ENCODE measurements at regions not wholly inside any gene's neighbourhood (a gene's known extent, or its start where the extent isn't known, plus 50 kb on each side); places are given as distances from the start of the nearest gene placed in this dataset.

DNA sequence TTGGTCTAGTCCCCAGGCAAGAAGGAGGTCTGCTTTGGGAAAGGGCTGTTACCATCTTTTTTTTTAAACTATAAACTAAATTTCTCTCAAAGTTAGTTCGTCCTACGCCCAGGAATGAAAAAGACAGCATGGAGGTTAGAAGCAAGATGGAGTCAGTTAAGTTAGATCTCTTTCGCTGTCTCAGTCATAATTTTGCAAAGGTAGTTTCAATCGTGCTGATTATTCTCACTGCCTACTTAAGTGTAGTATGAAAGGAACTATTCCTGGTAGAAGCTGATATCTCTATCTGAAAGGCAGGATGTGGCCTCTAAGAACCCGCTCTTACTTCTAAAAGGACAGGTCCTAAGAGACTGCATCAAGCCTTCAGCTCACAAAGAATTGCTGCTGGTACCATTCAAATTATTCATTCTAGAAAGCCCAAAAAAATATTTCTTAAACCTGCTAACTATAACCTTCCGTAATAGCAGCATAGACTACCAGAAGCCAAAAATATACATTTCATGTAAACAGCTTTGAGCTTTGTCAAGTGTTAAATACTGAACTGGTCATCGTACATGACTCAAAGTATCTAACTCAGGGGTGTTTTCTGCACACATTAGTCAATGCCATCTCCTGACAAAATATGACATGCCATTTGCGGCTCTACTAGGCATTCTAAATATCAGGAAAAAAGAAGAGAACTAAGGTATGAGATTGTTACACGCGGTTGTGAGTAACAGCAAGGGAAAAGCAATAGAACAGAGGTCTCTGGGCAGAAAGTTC, 96.0 kb upstream of the CCDC80 start:
- DNase-seq: no peak
- H3K36me3 ChIP-seq: no peaks in the 10 kb centered on the region
- H3K27ac ChIP-seq: peak overlapping the region in 1 of 2 donors; percentile 46
- TF ChIP-seq, protein P1, sequence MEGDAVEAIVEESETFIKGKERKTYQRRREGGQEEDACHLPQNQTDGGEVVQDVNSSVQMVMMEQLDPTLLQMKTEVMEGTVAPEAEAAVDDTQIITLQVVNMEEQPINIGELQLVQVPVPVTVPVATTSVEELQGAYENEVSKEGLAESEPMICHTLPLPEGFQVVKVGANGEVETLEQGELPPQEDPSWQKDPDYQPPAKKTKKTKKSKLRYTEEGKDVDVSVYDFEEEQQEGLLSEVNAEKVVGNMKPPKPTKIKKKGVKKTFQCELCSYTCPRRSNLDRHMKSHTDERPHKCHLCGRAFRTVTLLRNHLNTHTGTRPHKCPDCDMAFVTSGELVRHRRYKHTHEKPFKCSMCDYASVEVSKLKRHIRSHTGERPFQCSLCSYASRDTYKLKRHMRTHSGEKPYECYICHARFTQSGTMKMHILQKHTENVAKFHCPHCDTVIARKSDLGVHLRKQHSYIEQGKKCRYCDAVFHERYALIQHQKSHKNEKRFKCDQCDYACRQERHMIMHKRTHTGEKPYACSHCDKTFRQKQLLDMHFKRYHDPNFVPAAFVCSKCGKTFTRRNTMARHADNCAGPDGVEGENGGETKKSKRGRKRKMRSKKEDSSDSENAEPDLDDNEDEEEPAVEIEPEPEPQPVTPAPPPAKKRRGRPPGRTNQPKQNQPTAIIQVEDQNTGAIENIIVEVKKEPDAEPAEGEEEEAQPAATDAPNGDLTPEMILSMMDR (IDR thresholded peaks at IDR 0.05): no peak
- TF ChIP-seq POLR2A (IDR thresholded peaks at IDR 0.05): no peak
- peaks cover 0 to 4% of the 10 kb centered on the region in 2 donors for H3K4me1 ChIP-seq
- no peak overlapping the region for H3K4me3 ChIP-seq
- no peaks in the 10 kb centered on the region for H3K9me3 ChIP-seq
- intact Hi-C loops (cut with DNase I; ENCODE audit: low total_unique reads): loop anchor here (10.0 kb wide), 1 partner anchor 248 kb away; no protein-coding TSS in a partner anchor
- no peaks in the 10 kb centered on the region for H3K27me3 ChIP-seq

DNA sequence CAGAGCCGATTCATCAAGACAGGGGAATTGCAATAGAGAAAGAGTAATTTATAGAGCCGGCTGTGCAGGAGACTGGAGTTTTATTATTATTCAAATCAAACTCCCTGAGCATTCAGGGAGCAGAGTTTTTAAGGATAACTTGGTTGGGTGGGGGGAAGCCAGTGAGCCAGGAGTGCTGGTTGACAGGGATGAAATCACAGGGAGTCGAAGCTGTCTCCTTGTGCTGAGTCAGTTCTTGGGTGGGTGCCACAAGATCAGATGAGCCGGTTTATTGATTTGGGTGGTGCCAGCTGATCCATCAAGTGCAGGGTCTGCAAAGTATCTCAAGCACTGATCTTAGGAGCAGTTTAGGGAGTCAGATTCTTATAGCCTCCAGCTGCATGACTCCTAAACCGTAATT, 95.4 kb upstream of the CCDC80 start:
- TF ChIP-seq, protein P1 (IDR thresholded peaks at IDR 0.05): no peak
- TF ChIP-seq POLR2A (IDR thresholded peaks at IDR 0.05): no peak
- DNase-seq: peak in 1 of 2 donors; percentile 20
- intact Hi-C loops (cut with DNase I; ENCODE audit: low total_unique reads): loop anchor here (10.0 kb wide), 1 partner anchor 248 kb away; no protein-coding TSS in a partner anchor
- Histone ChIP-seq H3K27ac (peak overlapping the region in 1 of 2 donors; percentile 46), H3K36me3 (no peaks in the 10 kb centered on the region), H3K9me3 (no peaks in the 10 kb centered on the region), H3K27me3 (no peaks in the 10 kb centered on the region), H3K4me1 (peaks cover 0 to 1% of the 10 kb centered on the region in 2 donors), H3K4me3 (no peak overlapping the region)

DNA sequence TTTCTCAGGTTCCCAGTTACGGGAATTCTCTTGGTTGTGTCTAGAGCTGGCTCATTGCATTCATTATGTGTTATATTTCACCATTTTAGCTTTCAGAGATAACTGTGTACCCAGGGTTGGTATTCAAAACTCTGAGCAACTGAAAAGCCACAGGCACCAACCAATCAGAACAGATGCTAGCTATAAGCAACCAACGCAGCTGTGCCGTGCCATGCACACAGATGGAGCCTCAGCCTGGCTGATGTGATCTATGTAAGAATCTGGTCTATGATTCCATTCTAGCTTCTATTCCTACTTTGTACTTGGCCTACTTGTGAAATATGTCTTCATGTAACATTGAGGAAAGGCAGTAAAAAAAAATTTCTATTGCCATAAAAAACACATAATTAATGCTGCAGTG, 95.0 kb upstream of the CCDC80 start:
- no peaks in the 10 kb centered on the region for H3K36me3 ChIP-seq
- no peak overlapping the region for H3K4me3 ChIP-seq
- H3K4me1 ChIP-seq: no peaks in the 10 kb centered on the region
- no peak for DNase-seq
- peak overlapping the region in 1 of 2 donors; percentile 46 for H3K27ac ChIP-seq
- H3K9me3 ChIP-seq: no peaks in the 10 kb centered on the region
- intact Hi-C loops (cut with DNase I; ENCODE audit: low total_unique reads): loop anchor here (10.0 kb wide), 1 partner anchor 249 kb away; no protein-coding TSS in a partner anchor
- TF ChIP-seq, protein P1 (IDR thresholded peaks at IDR 0.05): no peak
- H3K27me3 ChIP-seq: no peaks in the 10 kb centered on the region

DNA sequence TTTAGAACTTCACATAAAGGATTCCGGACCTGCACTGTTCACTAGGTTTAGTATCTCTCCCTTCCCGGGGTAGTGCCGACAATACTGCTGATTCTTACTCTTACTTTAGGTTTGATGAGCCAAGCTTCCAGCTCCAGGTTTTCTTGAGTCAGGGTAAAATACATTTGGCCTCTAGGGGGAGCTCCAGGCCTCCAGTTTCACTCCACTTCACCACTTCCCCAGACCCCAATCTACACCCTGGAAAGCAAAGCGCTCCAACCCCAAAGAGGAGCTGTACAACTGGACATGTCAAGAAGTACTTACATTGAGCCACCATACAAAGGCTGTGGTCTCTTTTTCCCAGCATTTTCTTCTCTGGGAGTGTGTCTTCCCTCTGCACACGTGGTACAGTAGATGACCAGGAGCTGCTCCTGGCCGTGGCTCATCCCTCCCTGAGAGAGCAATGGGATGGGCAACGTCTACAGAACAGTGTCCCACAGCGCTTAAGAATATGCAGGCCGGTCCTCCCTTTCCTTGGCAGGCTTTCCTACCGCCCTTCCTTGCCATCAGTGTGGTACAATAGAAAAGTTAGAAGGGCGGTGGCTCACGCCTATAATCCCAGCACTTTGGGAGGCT, 93.9 kb upstream of the CCDC80 start:
- Histone ChIP-seq H3K36me3 (no peaks in the 10 kb centered on the region), H3K9me3 (no peaks in the 10 kb centered on the region), H3K27me3 (no peaks in the 10 kb centered on the region), H3K27ac (no peak overlapping the region), H3K4me3 (no peak overlapping the region), H3K4me1 (no peaks in the 10 kb centered on the region)
- intact Hi-C loops (cut with DNase I; ENCODE audit: low total_unique reads): loop anchor here (10.0 kb wide), 1 partner anchor 250 kb away; no protein-coding TSS in a partner anchor
- no peak for TF ChIP-seq POLR2A (IDR thresholded peaks at IDR 0.05)
- TF ChIP-seq, protein P1 (IDR thresholded peaks at IDR 0.05): peak; percentile 37 to 54 (median 44)
- peak; percentile 27 to 52 for DNase-seq

DNA sequence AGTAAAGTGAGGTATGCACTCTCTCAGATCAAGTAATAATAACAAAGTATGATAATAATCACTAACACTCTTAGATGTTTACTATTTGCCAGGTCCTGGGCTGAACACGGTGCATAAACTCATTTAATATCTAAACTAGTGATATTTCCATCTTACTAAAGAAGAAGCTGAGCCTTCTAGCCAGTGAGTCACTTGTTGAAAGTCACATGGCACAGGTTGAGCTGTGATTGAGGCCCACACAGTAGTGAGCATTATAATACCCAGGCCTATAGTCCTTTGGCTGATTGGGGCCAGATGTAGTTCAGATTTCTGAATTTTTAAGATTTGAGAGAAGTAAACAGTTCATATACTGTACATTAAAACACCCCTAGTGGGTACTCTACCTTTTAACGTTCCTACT, 93.2 kb upstream of the CCDC80 start:
- Histone ChIP-seq H3K27me3 (no peaks in the 10 kb centered on the region), H3K4me1 (no peaks in the 10 kb centered on the region), H3K27ac (no peak overlapping the region), H3K4me3 (no peak overlapping the region), H3K36me3 (no peaks in the 10 kb centered on the region), H3K9me3 (no peaks in the 10 kb centered on the region)
- DNase-seq: no peak
- intact Hi-C loops (cut with DNase I; ENCODE audit: low total_unique reads): loop anchor here (10.0 kb wide), 1 partner anchor 251 kb away; no protein-coding TSS in a partner anchor
- TF ChIP-seq, protein P1 (IDR thresholded peaks at IDR 0.05): no peak
- TF ChIP-seq POLR2A (IDR thresholded peaks at IDR 0.05): no peak

All from uterus (tissue), 3 donors.